ENCODE measurements at regions not wholly inside any gene's neighbourhood (a gene's known extent, or its start where the extent isn't known, plus 50 kb on each side); places are given as distances from the start of the nearest gene placed in this dataset.
A peak's percentile ranks its signal among the peaks of the same experiment; 100 is the strongest.
"Not testable (repeated sequence)": the region's sequence is repeated elsewhere in the genome, so short reads cannot be mapped to it uniquely, and the experiment has no call there.

DNA sequence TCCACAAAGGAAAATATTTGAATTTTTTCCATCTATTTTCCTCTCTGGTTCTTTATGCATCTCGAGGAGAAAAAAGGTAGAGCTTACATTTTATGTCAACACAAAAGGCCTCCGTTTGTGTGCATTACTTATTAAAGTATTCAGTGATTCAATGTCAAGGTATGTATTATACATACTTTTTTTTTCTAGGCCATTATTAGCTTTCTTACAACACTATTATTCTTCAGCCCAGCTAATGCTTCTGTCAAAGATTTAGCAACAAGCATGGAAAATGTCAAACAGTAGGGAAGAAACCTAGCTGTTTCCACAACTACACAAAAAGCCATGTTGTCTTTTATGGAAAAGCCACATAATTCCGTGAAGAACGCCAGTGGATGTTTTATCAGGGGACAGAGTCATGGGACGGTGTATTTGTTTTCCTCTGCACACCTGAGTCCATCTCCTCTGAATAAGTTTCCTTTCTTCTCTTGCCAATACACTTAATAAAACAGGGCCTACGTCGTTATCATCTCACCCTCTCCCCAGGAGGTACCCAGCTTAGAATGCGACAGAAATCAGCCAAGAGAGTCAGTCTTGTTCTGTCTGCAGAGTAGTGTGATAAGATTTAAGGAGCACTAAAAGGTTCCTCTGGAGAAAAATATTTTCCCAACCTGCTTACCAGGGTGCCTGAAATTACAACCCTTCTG lies 209.7 kb upstream of the AUTS2 start:
- Histone ChIP-seq H3K4me3 (no peak overlapping the region), H3K27ac (no peak overlapping the region), H3K27me3 (no peaks in the 10 kb centered on the region), H3K9me3 (no peaks in the 10 kb centered on the region), H3K36me3 (no peaks in the 10 kb centered on the region), H3K4me1 (no peaks in the 10 kb centered on the region)
- intact Hi-C loops (cut with DNase I) = no loop called here
- ATAC-seq (no peak), DNase-seq (no peak)
- WGBS, 4 donors = 81 to 84% (median 83%) methylated on average over 8 of the region's 8 CpGs
- TF ChIP-seq, protein P1, sequence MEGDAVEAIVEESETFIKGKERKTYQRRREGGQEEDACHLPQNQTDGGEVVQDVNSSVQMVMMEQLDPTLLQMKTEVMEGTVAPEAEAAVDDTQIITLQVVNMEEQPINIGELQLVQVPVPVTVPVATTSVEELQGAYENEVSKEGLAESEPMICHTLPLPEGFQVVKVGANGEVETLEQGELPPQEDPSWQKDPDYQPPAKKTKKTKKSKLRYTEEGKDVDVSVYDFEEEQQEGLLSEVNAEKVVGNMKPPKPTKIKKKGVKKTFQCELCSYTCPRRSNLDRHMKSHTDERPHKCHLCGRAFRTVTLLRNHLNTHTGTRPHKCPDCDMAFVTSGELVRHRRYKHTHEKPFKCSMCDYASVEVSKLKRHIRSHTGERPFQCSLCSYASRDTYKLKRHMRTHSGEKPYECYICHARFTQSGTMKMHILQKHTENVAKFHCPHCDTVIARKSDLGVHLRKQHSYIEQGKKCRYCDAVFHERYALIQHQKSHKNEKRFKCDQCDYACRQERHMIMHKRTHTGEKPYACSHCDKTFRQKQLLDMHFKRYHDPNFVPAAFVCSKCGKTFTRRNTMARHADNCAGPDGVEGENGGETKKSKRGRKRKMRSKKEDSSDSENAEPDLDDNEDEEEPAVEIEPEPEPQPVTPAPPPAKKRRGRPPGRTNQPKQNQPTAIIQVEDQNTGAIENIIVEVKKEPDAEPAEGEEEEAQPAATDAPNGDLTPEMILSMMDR (IDR thresholded peaks at IDR 0.05) = no peak
- no peak for TF ChIP-seq POLR2A (IDR thresholded peaks at IDR 0.05)

DNA sequence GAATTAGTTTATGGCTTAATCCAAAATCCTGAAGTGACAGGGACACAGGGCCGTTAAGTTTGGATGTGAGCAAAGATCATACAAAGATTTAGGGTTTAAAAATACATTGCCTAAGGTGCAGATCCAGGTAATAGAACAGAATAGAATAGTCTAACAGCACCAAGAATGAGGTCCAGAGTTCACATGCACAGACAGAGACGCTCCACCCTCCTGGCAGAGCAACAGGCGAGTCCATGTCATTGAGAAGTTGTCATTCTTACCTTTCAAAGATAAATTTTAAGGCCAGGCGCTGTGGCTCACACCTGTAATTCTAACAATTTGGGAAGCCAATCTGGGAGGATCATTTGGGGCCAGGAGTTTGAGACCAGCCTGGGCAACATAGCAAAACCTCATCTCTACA lies 209.1 kb upstream of the AUTS2 start:
- no peaks in the 10 kb centered on the region for H3K4me1 ChIP-seq
- H3K4me3 ChIP-seq = no peak overlapping the region
- no peak overlapping the region for H3K27ac ChIP-seq
- WGBS, 4 donors = 63 to 95% (median 76%) methylated on average over 4 of the region's 4 CpGs
- H3K36me3 ChIP-seq = no peaks in the 10 kb centered on the region
- intact Hi-C loops (cut with DNase I) = no loop called here
- DNase-seq (no peak), ATAC-seq (no peak)
- H3K27me3 ChIP-seq = no peaks in the 10 kb centered on the region
- H3K9me3 ChIP-seq = no peaks in the 10 kb centered on the region
- TF ChIP-seq, protein P1 (IDR thresholded peaks at IDR 0.05) = no peak
- no peak for TF ChIP-seq POLR2A (IDR thresholded peaks at IDR 0.05)

DNA sequence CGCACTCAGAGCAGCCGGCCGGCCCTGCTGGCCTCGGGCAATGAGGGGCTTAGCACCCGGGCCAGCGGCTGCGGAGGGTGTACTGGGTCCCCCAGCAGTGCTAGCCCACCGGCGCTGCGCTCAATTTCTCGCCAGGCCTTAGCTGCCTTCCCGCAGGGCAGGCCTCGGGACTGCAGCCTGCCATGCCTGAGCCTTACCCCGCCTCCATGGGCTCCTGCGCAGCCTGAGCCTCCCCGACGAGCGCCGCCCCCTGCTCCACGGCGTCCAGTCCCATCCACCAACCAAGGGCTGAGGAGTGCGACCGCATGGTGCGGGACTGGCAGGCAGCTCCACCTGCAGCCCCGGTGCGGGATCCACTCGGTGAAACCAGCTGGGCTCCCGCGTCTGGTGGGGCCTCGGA lies 204.4 kb upstream of the AUTS2 start:
- H3K27ac ChIP-seq; ATAC-seq; H3K4me3 ChIP-seq; H3K36me3 ChIP-seq; H3K27me3 ChIP-seq; DNase-seq; intact Hi-C loops (cut with DNase I); H3K4me1 ChIP-seq; H3K9me3 ChIP-seq: not testable (repeated sequence)
- 94 to 99% (median 97%) methylated on average over 13 to 30 of the region's 30 CpGs; no CpG with 5 or more reads in 1 of the 4 donors for WGBS, 4 donors

DNA sequence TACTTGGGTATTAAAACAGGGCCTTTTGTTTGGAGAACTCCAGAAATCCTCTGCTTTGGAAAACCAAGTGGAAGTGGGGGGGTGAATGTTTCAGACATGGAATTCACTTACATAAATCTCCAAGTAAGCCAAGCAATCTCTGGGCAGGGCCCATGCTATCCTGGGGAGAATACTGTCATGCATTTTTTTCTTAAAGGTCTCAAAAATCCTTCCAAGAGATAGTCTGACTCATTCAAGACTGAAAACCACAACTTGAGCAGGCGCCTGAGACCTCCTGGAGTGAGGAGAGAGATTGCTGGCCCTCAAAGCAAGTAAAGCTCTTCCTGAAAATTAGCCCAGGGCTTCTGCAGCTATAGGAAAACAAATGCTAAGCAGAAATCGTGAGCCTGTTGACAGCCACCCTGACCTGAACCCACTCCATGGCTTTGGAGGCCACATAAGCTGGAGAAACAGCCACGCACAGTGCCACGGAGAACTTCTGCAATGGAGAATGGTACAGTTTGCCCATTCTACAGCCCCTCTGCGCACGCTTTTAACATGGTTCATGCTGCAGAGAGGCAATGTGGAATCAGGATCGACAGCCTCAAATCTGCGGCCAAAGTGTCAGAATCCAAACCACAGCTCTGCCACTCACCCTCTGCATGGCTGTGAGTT lies 203.1 kb upstream of the AUTS2 start:
- H3K4me1 ChIP-seq = no peaks in the 10 kb centered on the region
- DNase-seq = peak in 1 of 5 donors; percentile 30
- no peak overlapping the region for H3K4me3 ChIP-seq
- no peak overlapping the region for H3K27ac ChIP-seq
- peak in 3 of 4 donors; percentile 28 to 81 (median 64) for ATAC-seq
- 78 to 92% (median 89%) methylated on average over 8 of the region's 8 CpGs for WGBS, 4 donors
- TF ChIP-seq, protein P1 (IDR thresholded peaks at IDR 0.05) = no peak
- TF ChIP-seq POLR2A (IDR thresholded peaks at IDR 0.05) = no peak
- no peaks in the 10 kb centered on the region for H3K27me3 ChIP-seq
- H3K9me3 ChIP-seq = peaks cover 0 to 5% (median 0%) of the 10 kb centered on the region in 12 donors
- intact Hi-C loops (cut with DNase I) = no loop called here
- no peaks in the 10 kb centered on the region for H3K36me3 ChIP-seq
